GM12878 (cell line): ENCODE measurements at regions not wholly inside any gene's neighbourhood (a gene's known extent, or its start where the extent isn't known, plus 50 kb on each side); places are given as distances from the start of the nearest gene placed in this dataset.

Source experiments
- CBX5 ChIP-seq: sonication (generic); IDR thresholded peaks from 2 replicates; pipeline ENCODE4 v1.6.1; 2016; ENCODE audit warnings: low read depth, moderate library complexity, mild to moderate bottlenecking, inconsistent platforms
- GABPA ChIP-seq: IDR thresholded peaks from 2 replicates; pipeline ENCODE4 v1.6.1; 2014; ENCODE audit warnings: antibody characterized with exemption, low read depth, mild to moderate bottlenecking, inconsistent platforms
- IRF4 ChIP-seq: IDR thresholded peaks from 2 replicates; pipeline ENCODE4 v1.6.1; 2011; ENCODE audit warnings: low read depth, low read length
- MXI1 ChIP-seq: fragments of 150-350 bp; IDR thresholded peaks from 2 replicates; pipeline ENCODE4 v1.6.1; 2011; ENCODE audit warnings: low read depth, mild to moderate bottlenecking, inconsistent platforms, low read length, improper control_type of control experiment
- NFIC ChIP-seq: IDR thresholded peaks from 2 replicates; pipeline ENCODE4 v1.6.1; 2012; ENCODE audit warnings: low read depth, mild to moderate bottlenecking, inconsistent platforms, low read length, moderate library complexity
- NRF1 ChIP-seq: conservative IDR thresholded peaks from 2 replicates; pipeline ENCODE4 v1.6.1; 2011; ENCODE audit warnings: mild to moderate bottlenecking, low read depth, low read length, improper control_type of control experiment
- POLR2A ChIP-seq: IDR thresholded peaks from 2 replicates; pipeline ENCODE4 v1.6.1; 2011; ENCODE audit warnings: low read depth, mild to moderate bottlenecking, low read length
- RAD21 ChIP-seq: IDR thresholded peaks from 2 replicates; pipeline ENCODE4 v1.6.1; 2011; ENCODE audit warnings: mild to moderate bottlenecking, low read depth, low read length, moderate library complexity; ENCODE audit not compliant: insufficient read depth
- SRF ChIP-seq, 2 experiments: IDR thresholded peaks; 2 replicates each; pipeline ENCODE4 v1.6.1; 2011; ENCODE audit warnings: low read depth in 2 of 2, low read length in 2 of 2, mild to moderate bottlenecking in 1 of 2, moderate library complexity in 1 of 2
- TAF1 ChIP-seq: IDR thresholded peaks from 2 replicates; pipeline ENCODE4 v1.6.1; 2011; ENCODE audit warnings: mild to moderate bottlenecking, low read depth, low read length, borderline replicate concordance
- TF ChIP-seq, protein P1 (sequence below), 3 experiments: IDR thresholded peaks in 2 of 3; conservative IDR thresholded peaks in 1 of 3; 2 replicates each; pipeline ENCODE4 v1.5.1; 2011; ENCODE audit warnings: low read depth in 3 of 3, low read length in 3 of 3, mild to moderate bottlenecking in 3 of 3, control low read depth in 2 of 3, moderate library complexity in 2 of 3, inconsistent platforms in 1 of 3, mixed read lengths in 1 of 3; ENCODE audit not compliant: control insufficient read depth in 2 of 3, insufficient read depth in 1 of 3; ENCODE audit errors: extremely low read depth in 1 of 3
- TF ChIP-seq, protein P2 (sequence below): IDR thresholded peaks from 2 replicates; pipeline ENCODE4 v1.6.1; 2011; ENCODE audit warnings: low read depth, low read length, improper control_type of control experiment, borderline replicate concordance
- TF ChIP-seq, protein P3 (sequence below): fragments of 450-650 bp; conservative IDR thresholded peaks from 2 replicates; pipeline ENCODE4 v1.6.1; 2017; ENCODE audit warnings: mild to moderate bottlenecking, moderate library complexity
- TF ChIP-seq, protein P4 (sequence below): IDR thresholded peaks from 2 replicates; pipeline ENCODE4 v1.6.1; 2012; ENCODE audit warnings: low read depth, low read length, improper control_type of control experiment

DNA sequence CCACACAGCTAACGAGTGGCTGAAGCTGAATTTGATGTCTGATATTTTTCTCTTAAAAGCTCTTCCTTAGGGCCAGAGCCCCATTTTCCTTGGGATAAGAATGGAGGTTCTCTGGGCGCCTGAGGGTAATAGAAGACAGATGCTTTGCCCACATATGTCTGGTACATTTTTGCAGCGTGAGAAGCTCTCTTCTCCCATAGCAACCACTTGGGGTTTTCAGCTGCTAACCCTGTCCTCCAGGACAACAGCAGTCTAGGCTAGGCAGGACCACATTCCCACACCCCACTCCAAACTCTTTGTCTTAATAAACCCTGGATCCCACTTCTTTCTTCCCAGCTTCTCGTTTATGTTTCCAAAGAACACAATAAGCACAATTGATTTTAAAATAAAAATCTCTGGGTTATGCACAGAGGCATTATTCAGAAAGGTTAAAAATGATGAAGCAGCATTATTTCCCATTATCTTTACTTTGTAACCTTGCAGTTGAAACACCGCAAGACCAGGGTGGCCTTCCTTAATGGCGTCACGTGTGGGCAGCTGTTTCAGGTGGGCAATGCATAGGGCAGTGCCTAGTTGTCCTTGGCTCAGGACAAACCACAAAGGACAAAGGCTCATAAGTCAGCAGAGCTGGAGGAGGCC is 56.5 kb upstream of the NTRK3 start:
- TF ChIP-seq NFIC: no peak
- no peak for TF ChIP-seq TAF1
- no peak for TF ChIP-seq GABPA
- TF ChIP-seq, protein P1, sequence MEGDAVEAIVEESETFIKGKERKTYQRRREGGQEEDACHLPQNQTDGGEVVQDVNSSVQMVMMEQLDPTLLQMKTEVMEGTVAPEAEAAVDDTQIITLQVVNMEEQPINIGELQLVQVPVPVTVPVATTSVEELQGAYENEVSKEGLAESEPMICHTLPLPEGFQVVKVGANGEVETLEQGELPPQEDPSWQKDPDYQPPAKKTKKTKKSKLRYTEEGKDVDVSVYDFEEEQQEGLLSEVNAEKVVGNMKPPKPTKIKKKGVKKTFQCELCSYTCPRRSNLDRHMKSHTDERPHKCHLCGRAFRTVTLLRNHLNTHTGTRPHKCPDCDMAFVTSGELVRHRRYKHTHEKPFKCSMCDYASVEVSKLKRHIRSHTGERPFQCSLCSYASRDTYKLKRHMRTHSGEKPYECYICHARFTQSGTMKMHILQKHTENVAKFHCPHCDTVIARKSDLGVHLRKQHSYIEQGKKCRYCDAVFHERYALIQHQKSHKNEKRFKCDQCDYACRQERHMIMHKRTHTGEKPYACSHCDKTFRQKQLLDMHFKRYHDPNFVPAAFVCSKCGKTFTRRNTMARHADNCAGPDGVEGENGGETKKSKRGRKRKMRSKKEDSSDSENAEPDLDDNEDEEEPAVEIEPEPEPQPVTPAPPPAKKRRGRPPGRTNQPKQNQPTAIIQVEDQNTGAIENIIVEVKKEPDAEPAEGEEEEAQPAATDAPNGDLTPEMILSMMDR (IDR thresholded peaks at IDR 0.05 in 2 of 3, conservative IDR thresholded peaks at IDR 0.05 in 1 of 3; ENCODE audit: control insufficient read depth in 2 of 3, extremely low read depth in 1 of 3, insufficient read depth in 1 of 3, low read depth in 3 of 3, low read length in 3 of 3): no peak
- no peak for TF ChIP-seq NRF1
- TF ChIP-seq RAD21: no peak
- TF ChIP-seq, protein P2, sequence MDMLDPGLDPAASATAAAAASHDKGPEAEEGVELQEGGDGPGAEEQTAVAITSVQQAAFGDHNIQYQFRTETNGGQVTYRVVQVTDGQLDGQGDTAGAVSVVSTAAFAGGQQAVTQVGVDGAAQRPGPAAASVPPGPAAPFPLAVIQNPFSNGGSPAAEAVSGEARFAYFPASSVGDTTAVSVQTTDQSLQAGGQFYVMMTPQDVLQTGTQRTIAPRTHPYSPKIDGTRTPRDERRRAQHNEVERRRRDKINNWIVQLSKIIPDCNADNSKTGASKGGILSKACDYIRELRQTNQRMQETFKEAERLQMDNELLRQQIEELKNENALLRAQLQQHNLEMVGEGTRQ: no peak
- no peak for TF ChIP-seq IRF4
- TF ChIP-seq, protein P3, sequence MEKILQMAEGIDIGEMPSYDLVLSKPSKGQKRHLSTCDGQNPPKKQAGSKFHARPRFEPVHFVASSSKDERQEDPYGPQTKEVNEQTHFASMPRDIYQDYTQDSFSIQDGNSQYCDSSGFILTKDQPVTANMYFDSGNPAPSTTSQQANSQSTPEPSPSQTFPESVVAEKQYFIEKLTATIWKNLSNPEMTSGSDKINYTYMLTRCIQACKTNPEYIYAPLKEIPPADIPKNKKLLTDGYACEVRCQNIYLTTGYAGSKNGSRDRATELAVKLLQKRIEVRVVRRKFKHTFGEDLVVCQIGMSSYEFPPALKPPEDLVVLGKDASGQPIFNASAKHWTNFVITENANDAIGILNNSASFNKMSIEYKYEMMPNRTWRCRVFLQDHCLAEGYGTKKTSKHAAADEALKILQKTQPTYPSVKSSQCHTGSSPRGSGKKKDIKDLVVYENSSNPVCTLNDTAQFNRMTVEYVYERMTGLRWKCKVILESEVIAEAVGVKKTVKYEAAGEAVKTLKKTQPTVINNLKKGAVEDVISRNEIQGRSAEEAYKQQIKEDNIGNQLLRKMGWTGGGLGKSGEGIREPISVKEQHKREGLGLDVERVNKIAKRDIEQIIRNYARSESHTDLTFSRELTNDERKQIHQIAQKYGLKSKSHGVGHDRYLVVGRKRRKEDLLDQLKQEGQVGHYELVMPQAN: no peak
- TF ChIP-seq SRF (IDR thresholded peaks at IDR 0.05; ENCODE audit: low read depth in 2 of 2, low read length in 2 of 2): no peak
- no peak for TF ChIP-seq CBX5
- TF ChIP-seq MXI1: no peak
- TF ChIP-seq, protein P4, sequence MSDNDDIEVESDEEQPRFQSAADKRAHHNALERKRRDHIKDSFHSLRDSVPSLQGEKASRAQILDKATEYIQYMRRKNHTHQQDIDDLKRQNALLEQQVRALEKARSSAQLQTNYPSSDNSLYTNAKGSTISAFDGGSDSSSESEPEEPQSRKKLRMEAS: no peak
- TF ChIP-seq POLR2A: no peak
